ENCODE measurements at regions not wholly inside any gene's neighbourhood (a gene's known extent, or its start where the extent isn't known, plus 50 kb on each side); places are given as distances from the start of the nearest gene placed in this dataset.

DNA sequence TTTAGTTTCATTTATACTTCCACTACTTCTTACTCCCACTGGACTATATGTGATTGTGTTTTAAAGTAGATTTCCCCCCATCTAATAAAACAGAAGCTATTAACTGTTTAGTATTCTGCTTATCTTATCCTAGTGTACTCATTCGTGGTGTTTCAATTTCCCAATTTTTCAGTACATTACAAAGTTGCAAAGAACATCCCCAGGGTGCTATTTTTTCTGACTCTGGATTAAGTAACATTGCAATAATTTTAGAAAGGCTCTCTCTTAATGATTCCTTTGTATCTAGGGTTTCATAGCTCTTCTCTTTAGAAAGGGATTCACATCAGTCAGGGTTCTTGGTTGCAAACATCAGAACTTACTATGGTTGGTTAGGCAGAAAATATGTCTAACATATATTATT is 317.9 kb upstream of the DIPK2B start:
- Histone ChIP-seq H3K27ac (replicated peaks) (no peak overlapping the region), H3K4me3 (replicated peaks; ENCODE audit: insufficient read depth, low read length) (no peak overlapping the region), H3K27me3 (ENCODE audit: insufficient read depth, poor library complexity, severe bottlenecking) (no peaks in the 10 kb centered on the region)
- DNase-seq (ENCODE audit: low read depth in 1 of 2, low spot score in 1 of 2): no peak
- TF ChIP-seq CTCF (IDR thresholded peaks at IDR 0.05; ENCODE audit: insufficient read depth, low read length) (no peak), GABPA (IDR thresholded peaks at IDR 0.05; ENCODE audit: low read depth) (no peak)

- no peak for DNase-seq (ENCODE audit: low read depth in 1 of 2, low spot score in 1 of 2)
- H3K27ac ChIP-seq (replicated peaks): no peak overlapping the region
- no peaks in the 10 kb centered on the region for H3K27me3 ChIP-seq (ENCODE audit: insufficient read depth, poor library complexity, severe bottlenecking)
- no peak overlapping the region for H3K4me3 ChIP-seq (replicated peaks; ENCODE audit: insufficient read depth, low read length)
- no peak for TF ChIP-seq REST (IDR thresholded peaks at IDR 0.05; ENCODE audit: insufficient replicate concordance, low read depth)
- TF ChIP-seq CTCF (IDR thresholded peaks at IDR 0.05; ENCODE audit: insufficient read depth, low read length): no peak
- TF ChIP-seq SPI1 (IDR thresholded peaks at IDR 0.05; ENCODE audit: borderline replicate concordance, low read depth): no peak
- TF ChIP-seq GABPA (IDR thresholded peaks at IDR 0.05; ENCODE audit: low read depth): no peak
- no peak for TF ChIP-seq POLR2AphosphoS5 (IDR thresholded peaks at IDR 0.05; ENCODE audit: low read depth)
These were observed 316.7 kb upstream of the DIPK2B start for GRCh38 chrX:45517090-45517973.

- no peak overlapping the region for H3K27ac ChIP-seq (replicated peaks)
- peak; percentile 78 to 81 for DNase-seq (ENCODE audit: low read depth in 1 of 2, low spot score in 1 of 2)
- no peaks in the 10 kb centered on the region for H3K27me3 ChIP-seq (ENCODE audit: insufficient read depth, poor library complexity, severe bottlenecking)
- TF ChIP-seq POLR2AphosphoS5 (IDR thresholded peaks at IDR 0.05; ENCODE audit: low read depth): peak; percentile 79
- TF ChIP-seq CTCF (IDR thresholded peaks at IDR 0.05; ENCODE audit: insufficient read depth, low read length): peak; percentile 14
- no peak for TF ChIP-seq SPI1 (IDR thresholded peaks at IDR 0.05; ENCODE audit: borderline replicate concordance, low read depth)
- H3K4me3 ChIP-seq (replicated peaks; ENCODE audit: insufficient read depth, low read length): no peak overlapping the region
These were observed 314.9 kb upstream of the DIPK2B start for GRCh38 chrX:45515262-45516215.

DNA sequence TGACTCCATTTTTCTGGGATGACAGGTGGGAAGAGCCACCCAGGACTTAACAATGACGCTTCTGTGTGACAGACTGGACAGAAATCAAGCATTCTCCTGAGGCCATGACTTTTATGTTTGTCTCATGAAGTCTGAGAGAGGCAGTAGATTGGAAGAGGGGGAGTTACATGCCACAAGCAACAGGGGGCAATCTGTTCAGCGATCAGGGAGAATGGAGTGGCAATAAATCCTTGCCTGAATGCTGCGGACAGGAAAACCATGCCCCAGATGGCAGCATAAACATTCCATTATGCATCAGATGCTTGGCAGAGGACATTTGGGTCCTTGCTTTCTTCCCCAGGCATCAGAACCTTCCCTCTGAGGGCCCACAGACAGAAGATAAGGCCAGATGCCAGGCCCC is 312.4 kb upstream of the DIPK2B start:
- TF ChIP-seq CTCF (IDR thresholded peaks at IDR 0.05; ENCODE audit: insufficient read depth, low read length): no peak
- TF ChIP-seq GABPA (IDR thresholded peaks at IDR 0.05; ENCODE audit: low read depth): no peak
- TF ChIP-seq POLR2AphosphoS5 (IDR thresholded peaks at IDR 0.05; ENCODE audit: low read depth): no peak
- no peak for TF ChIP-seq SPI1 (IDR thresholded peaks at IDR 0.05; ENCODE audit: borderline replicate concordance, low read depth)
- no peak for TF ChIP-seq REST (IDR thresholded peaks at IDR 0.05; ENCODE audit: insufficient replicate concordance, low read depth)
- no peak for DNase-seq (ENCODE audit: low read depth in 1 of 2, low spot score in 1 of 2)
- no peak overlapping the region for H3K4me3 ChIP-seq (replicated peaks; ENCODE audit: insufficient read depth, low read length)
- no peaks in the 10 kb centered on the region for H3K27me3 ChIP-seq (ENCODE audit: insufficient read depth, poor library complexity, severe bottlenecking)
- no peak overlapping the region for H3K27ac ChIP-seq (replicated peaks)
